ENCODE measurements at regions not wholly inside any gene's neighbourhood (a gene's known extent, or its start where the extent isn't known, plus 50 kb on each side); places are given as distances from the start of the nearest gene placed in this dataset.

DNA sequence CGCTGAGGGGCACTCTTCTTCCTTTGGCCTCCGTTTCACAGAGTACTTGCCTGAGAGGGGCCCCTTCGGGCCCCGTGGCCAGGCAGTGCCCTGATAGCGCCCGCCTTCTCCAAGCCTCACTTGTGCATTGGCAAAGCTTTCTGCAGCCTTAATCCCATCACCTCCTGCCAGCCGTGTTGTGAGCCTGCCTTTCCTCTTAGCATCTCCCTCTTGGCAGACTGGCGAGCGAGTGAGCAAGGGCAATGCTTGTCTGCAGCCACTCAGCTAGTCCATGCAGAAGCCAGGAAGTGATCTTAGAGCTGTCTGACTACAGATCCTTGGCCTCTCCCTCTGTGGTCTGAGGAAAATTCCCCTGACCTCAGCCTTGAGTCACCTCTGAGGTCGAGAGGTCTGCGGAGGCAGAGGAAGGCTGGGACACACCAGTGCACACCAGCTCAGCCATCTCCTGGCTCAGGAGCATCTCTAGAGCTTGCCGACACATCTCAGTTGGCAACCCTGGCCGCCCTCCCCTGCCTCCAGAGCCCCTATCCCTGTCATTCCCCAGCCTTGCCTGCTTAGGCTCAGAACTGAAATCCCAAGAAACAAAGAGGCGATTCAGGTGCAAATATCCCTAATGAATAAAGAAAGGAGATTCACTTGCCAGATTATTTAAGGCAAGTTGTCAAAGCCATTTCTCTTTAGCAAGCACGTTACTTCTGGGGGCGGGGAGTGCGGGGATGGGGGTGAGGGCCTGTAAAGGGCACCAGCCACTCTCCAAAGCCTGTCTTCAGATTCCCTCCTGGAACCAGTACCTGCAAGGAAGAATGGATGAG, 143.5 kb upstream of the MAMLD1 start:
- H3K4me1 ChIP-seq: no peaks in the 10 kb centered on the region
- DNase-seq (ENCODE audit: extremely low spot score in 2 of 2): no peak
- no peak overlapping the region for H3K27ac ChIP-seq
- TF ChIP-seq, protein P1, sequence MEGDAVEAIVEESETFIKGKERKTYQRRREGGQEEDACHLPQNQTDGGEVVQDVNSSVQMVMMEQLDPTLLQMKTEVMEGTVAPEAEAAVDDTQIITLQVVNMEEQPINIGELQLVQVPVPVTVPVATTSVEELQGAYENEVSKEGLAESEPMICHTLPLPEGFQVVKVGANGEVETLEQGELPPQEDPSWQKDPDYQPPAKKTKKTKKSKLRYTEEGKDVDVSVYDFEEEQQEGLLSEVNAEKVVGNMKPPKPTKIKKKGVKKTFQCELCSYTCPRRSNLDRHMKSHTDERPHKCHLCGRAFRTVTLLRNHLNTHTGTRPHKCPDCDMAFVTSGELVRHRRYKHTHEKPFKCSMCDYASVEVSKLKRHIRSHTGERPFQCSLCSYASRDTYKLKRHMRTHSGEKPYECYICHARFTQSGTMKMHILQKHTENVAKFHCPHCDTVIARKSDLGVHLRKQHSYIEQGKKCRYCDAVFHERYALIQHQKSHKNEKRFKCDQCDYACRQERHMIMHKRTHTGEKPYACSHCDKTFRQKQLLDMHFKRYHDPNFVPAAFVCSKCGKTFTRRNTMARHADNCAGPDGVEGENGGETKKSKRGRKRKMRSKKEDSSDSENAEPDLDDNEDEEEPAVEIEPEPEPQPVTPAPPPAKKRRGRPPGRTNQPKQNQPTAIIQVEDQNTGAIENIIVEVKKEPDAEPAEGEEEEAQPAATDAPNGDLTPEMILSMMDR (IDR thresholded peaks at IDR 0.05): no peak
- TF ChIP-seq POLR2AphosphoS5 (IDR thresholded peaks at IDR 0.05; ENCODE audit: insufficient read depth in 1 of 2, low read depth in 1 of 2): no peak
- TF ChIP-seq POLR2A (IDR thresholded peaks at IDR 0.05): no peak
- H3K4me3 ChIP-seq: no peak overlapping the region
- no peaks in the 10 kb centered on the region for H3K36me3 ChIP-seq
- intact Hi-C loops (cut with DNase I): no loop called here
- no peaks in the 10 kb centered on the region for H3K9me3 ChIP-seq
- no peaks in the 10 kb centered on the region for H3K27me3 ChIP-seq

DNA sequence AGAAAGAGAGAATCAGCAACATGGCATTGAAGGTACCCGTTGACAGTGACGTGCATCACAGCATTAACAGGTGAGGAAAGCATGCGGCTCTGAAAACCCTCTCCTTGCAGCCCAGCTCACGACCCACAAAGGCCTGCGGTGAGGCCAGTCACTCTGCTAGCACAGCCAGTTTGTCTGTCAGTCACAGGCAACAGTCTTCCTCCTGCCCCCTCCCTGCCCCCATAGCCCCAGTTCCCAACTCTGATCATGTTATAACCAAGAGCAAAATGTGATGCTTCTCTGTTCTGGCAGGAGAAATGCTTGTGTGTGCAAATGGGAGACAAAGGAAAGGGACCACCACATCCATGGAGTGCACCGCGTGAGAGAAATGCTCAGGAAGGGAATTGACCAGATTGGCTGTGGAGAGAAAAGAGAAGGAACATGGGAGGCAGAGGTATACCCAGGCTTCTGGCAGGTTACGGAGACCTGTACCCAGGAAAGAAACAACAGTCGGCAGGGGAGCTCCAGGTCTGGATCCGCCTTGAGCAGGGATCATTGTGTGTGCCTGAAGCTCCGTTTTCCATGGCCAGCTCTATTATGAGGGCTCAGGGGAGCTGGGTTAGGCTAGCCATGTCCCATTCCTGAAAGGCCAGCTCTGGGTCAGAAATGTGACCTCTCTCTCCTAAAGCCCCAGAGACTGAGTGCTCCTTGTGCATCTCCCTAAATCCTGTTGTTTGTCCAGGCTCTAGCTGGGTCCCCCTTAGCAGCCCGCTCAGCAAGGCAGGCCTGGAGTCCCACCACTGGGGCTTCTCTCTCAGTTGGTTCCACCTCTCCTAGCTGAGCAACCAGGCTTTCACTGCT, 139.7 kb upstream of the MAMLD1 start:
- intact Hi-C loops (cut with DNase I): no loop called here
- Histone ChIP-seq H3K36me3 (no peaks in the 10 kb centered on the region), H3K4me3 (no peak overlapping the region), H3K27ac (no peak overlapping the region), H3K4me1 (no peaks in the 10 kb centered on the region), H3K9me3 (no peaks in the 10 kb centered on the region), H3K27me3 (no peaks in the 10 kb centered on the region)
- no peak for TF ChIP-seq POLR2AphosphoS5 (IDR thresholded peaks at IDR 0.05; ENCODE audit: insufficient read depth in 1 of 2, low read depth in 1 of 2)
- TF ChIP-seq POLR2A (IDR thresholded peaks at IDR 0.05): no peak
- TF ChIP-seq, protein P1 (IDR thresholded peaks at IDR 0.05): no peak
- DNase-seq (ENCODE audit: extremely low spot score in 2 of 2): peak; percentile 72 to 79

DNA sequence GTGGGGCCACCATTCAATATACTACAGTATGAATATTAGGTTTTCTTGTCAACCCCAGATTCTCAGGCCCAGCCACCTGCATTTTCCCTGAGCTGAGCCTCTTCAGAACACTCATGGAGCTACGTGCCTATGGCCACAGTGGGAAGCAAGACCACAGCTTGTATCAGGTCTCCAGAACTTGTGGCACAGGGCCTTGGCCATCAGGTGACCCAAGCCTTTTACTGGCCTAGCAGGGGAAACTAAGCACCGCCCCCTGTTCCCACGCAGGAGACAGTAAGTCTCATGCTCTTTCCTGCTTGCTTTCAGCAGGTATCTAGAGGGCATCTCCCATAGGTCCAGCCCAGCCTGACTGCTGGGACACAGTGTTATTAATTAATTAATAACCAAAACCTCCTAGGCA, 138.4 kb upstream of the MAMLD1 start:
- TF ChIP-seq, protein P1 (IDR thresholded peaks at IDR 0.05): no peak
- no peak for TF ChIP-seq POLR2A (IDR thresholded peaks at IDR 0.05)
- TF ChIP-seq POLR2AphosphoS5 (IDR thresholded peaks at IDR 0.05; ENCODE audit: insufficient read depth in 1 of 2, low read depth in 1 of 2): no peak
- H3K9me3 ChIP-seq: no peaks in the 10 kb centered on the region
- intact Hi-C loops (cut with DNase I): no loop called here
- no peak overlapping the region for H3K27ac ChIP-seq
- DNase-seq (ENCODE audit: extremely low spot score in 2 of 2): peak; percentile 43 to 54
- H3K27me3 ChIP-seq: no peaks in the 10 kb centered on the region
- no peaks in the 10 kb centered on the region for H3K36me3 ChIP-seq
- no peaks in the 10 kb centered on the region for H3K4me1 ChIP-seq
- H3K4me3 ChIP-seq: no peak overlapping the region

DNA sequence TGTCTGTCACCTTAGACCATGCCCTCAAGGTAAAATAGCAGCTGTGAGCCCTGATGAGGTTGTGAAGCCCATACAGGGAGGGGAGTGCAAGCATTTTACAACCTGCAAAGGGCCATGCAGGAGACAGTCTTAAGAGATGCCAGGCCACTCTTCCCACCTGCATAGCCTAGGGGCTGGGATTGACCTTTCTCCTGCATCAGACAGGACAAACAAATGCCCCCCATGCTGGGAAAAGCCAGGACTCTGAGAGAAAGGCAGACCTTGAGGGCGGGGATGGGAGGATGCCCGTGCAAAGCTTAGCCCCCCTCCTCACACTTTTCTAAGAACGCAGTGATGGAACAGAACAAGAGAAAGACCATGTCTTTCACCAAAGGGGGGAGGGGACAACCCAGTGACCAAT, 137.9 kb upstream of the MAMLD1 start:
- TF ChIP-seq, protein P1 (IDR thresholded peaks at IDR 0.05): no peak
- TF ChIP-seq POLR2AphosphoS5 (IDR thresholded peaks at IDR 0.05; ENCODE audit: insufficient read depth in 1 of 2, low read depth in 1 of 2) (no peak), POLR2A (IDR thresholded peaks at IDR 0.05) (no peak)

More for the DNA sequence above, 137.9 kb upstream of the MAMLD1 start:
- H3K27me3 ChIP-seq: no peaks in the 10 kb centered on the region
- no peak overlapping the region for H3K4me3 ChIP-seq
- peak; percentile 69 to 79 for DNase-seq (ENCODE audit: extremely low spot score in 2 of 2)
- intact Hi-C loops (cut with DNase I): no loop called here
- H3K4me1 ChIP-seq: no peaks in the 10 kb centered on the region
- no peaks in the 10 kb centered on the region for H3K36me3 ChIP-seq
- no peak overlapping the region for H3K27ac ChIP-seq
- H3K9me3 ChIP-seq: no peaks in the 10 kb centered on the region
